ENCODE measurements at regions not wholly inside any gene's neighbourhood (a gene's known extent, or its start where the extent isn't known, plus 50 kb on each side); places are given as distances from the start of the nearest gene placed in this dataset.

DNA sequence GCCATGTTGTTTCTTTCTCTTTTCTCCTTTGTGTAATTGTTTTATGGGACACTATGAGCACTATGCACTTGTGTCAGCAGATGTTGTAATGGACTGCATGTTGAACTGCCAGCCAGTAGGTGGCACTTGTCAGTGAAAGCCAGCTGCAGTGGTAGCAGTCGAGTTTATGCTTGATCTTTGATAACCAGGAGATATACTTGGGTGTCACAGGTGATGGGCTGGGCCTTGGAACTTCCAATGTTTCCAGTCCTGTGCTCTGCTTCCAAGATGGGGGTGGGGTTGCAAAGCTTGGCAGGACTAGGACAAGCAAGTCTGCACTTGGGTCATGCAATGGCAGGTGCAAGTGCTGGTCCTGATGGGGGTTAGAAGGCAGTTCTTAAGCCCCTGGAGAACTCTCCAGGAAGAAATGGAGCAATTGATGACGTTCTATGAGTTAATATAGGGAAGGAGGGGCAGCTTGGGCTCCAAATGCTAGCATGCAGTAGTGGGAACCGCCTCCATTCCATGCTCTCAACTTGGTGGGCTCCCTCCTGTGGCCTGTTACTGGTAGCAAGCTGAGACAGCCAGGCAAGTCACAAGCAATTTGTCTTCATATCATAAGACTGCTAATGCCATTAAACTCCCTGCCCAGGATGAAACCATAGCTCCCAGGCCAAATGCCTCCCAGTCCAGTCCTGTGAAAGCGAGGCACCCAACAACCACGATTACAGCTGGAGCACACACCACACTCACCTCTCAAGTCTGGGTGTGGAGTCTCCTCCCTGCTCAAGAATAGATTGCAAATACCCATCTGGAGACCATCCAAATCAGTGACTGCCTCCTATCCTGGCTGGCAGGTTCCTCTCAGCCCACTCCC lies 287.2 kb downstream of the CGGBP1 start:
- TF ChIP-seq, protein P1, sequence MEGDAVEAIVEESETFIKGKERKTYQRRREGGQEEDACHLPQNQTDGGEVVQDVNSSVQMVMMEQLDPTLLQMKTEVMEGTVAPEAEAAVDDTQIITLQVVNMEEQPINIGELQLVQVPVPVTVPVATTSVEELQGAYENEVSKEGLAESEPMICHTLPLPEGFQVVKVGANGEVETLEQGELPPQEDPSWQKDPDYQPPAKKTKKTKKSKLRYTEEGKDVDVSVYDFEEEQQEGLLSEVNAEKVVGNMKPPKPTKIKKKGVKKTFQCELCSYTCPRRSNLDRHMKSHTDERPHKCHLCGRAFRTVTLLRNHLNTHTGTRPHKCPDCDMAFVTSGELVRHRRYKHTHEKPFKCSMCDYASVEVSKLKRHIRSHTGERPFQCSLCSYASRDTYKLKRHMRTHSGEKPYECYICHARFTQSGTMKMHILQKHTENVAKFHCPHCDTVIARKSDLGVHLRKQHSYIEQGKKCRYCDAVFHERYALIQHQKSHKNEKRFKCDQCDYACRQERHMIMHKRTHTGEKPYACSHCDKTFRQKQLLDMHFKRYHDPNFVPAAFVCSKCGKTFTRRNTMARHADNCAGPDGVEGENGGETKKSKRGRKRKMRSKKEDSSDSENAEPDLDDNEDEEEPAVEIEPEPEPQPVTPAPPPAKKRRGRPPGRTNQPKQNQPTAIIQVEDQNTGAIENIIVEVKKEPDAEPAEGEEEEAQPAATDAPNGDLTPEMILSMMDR (IDR thresholded peaks at IDR 0.05; ENCODE audit: low read depth, low read length): no peak
- no peak overlapping the region for H3K4me3 ChIP-seq (ENCODE audit: low read depth, low read length)

- TF ChIP-seq, protein P1 (IDR thresholded peaks at IDR 0.05; ENCODE audit: low read depth, low read length): no peak
- no peak overlapping the region for H3K4me3 ChIP-seq (ENCODE audit: low read depth, low read length)
Observed at GRCh38 chr3:87766721-87767120, 292.1 kb downstream of the CGGBP1 start.

DNA sequence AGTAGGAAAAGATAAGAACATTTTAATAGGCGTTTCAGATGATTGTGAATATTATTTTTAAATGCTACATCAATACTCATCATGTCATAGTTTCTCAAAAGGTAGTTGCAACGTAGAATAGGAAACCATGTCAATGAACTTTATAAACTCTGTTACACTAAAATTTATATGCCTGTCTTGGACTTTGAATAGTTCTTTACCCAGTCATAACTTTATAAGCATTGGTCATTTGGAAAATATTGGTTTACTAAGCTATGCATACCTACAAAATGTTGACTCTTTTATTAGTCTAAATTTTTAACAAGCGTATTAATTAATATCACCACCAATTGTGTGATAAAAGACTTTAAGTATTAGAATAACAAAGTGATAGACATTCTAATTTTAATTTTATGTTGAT lies 293.5 kb downstream of the CGGBP1 start:
- H3K4me3 ChIP-seq (ENCODE audit: low read depth, low read length): no peak overlapping the region
- TF ChIP-seq, protein P1 (IDR thresholded peaks at IDR 0.05; ENCODE audit: low read depth, low read length): no peak

GRCh38 chr3:87761795-87762194 lies 297.0 kb downstream of the CGGBP1 start:
- TF ChIP-seq, protein P1 (IDR thresholded peaks at IDR 0.05; ENCODE audit: low read depth, low read length): no peak

GRCh38 chr3:87761341-87761740 lies 297.5 kb downstream of the CGGBP1 start:
- TF ChIP-seq, protein P1 (IDR thresholded peaks at IDR 0.05; ENCODE audit: low read depth, low read length): no peak
- H3K4me3 ChIP-seq (ENCODE audit: low read depth, low read length): no peak overlapping the region

More at GRCh38 chr3:87761795-87762194, 297.0 kb downstream of the CGGBP1 start:
- H3K4me3 ChIP-seq (ENCODE audit: low read depth, low read length): no peak overlapping the region

DNA sequence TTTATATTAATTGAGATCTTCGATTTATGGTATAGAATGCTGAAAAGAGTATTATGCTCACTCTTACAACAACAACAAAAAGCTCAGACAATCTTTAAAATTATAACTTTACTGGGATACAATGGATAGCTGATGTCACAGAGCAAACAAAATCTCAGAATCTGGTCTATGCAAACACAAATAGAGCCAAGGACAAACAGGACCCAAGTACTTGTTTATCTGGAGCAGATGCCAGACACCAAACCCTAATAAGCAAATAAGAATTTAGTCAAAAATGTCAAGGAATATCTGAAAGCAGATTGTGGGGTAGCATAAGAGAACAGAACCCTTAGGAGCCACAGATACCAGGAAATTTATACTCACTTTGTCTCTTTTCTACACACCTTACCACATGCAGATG lies 302.2 kb downstream of the CGGBP1 start:
- TF ChIP-seq, protein P1 (IDR thresholded peaks at IDR 0.05; ENCODE audit: low read depth, low read length): no peak
- no peak overlapping the region for H3K4me3 ChIP-seq (ENCODE audit: low read depth, low read length)

GRCh38 chr3:87755852-87756251 lies 303.0 kb downstream of the CGGBP1 start:
- TF ChIP-seq, protein P1 (IDR thresholded peaks at IDR 0.05; ENCODE audit: low read depth, low read length): no peak
- H3K4me3 ChIP-seq (ENCODE audit: low read depth, low read length): no peak overlapping the region
